Stomach (tissue), 8 donors: ENCODE measurements at regions not wholly inside any gene's neighbourhood (a gene's known extent, or its start where the extent isn't known, plus 50 kb on each side); places are given as distances from the start of the nearest gene placed in this dataset.

Experiments
- DNase-seq, 2 donors: peaks; one replicate each; pipeline versions ENCODE4 v3.0.0 to v3.0.0-alpha.2; 2013 to 2019
- H3K27ac ChIP-seq, 5 donors: fragments of 200-600 bp in 4 of 5; sonication (generic) in 4 of 5; one replicate each; pipeline ENCODE4 v1.5.1; 2013 to 2019; ENCODE audit warnings: mild to moderate bottlenecking in 1 of 5, moderate library complexity in 1 of 5
- H3K27me3 ChIP-seq, 3 donors: fragments of 200-600 bp; sonication (generic); one replicate each; pipeline ENCODE4 v1.5.1; 2017 to 2019; ENCODE audit warnings: mixed run types in 1 of 3
- H3K36me3 ChIP-seq, 4 donors: fragments of 200-600 bp; sonication (generic); 1 replicate in 3 of 4; 2 replicates in 1 of 4; pipeline ENCODE4 v1.5.1; 2016 to 2019
- H3K4me1 ChIP-seq, 4 donors: fragments of 200-600 bp; sonication (generic); one replicate each; pipeline ENCODE4 v1.5.1; 2016 to 2019
- H3K4me3 ChIP-seq, 4 donors: fragments of 200-600 bp; sonication (generic) in 3 of 4; one replicate each; pipeline ENCODE4 v1.5.1; 2016 to 2019; ENCODE audit warnings: mild to moderate bottlenecking in 1 of 4
- H3K9me3 ChIP-seq, 4 donors: fragments of 200-600 bp; sonication (generic); one replicate each; pipeline ENCODE4 v1.5.1; 2016 to 2019
- CTCF ChIP-seq, 7 experiments: fragments of 450-650 bp in 4 of 7; fragments of 200-600 bp in 3 of 7; sonication (generic) in 3 of 7; IDR thresholded peaks; one replicate each; pipeline ENCODE4 v1.5.1; 2016 to 2019; ENCODE audit warnings: antibody characterized with exemption in 7 of 7, control low read depth in 2 of 7, mild to moderate bottlenecking in 1 of 7
- EP300 ChIP-seq: sonication (generic); formaldehyde crosslinking; IDR thresholded peaks from one replicate; pipeline ENCODE4 v1.6.1; 2017; ENCODE audit warnings: antibody characterized with exemption
- POLR2A ChIP-seq, 4 donors: fragments of 450-650 bp; IDR thresholded peaks; one replicate each; pipeline ENCODE4 v1.6.1; 2016; ENCODE audit warnings: antibody characterized with exemption in 4 of 4, control low read depth in 2 of 4, mild to moderate bottlenecking in 1 of 4, moderate library complexity in 1 of 4
- POLR2AphosphoS5 ChIP-seq, 3 donors: sonication (generic); formaldehyde crosslinking; IDR thresholded peaks; one replicate each; pipeline ENCODE4 v1.6.1; 2016; ENCODE audit warnings: antibody characterized with exemption in 3 of 3
- WGBS, 5 donors: extraction: QIAGEN DNeasy Blood & Tissue Kit in 3 of 5; methylation state at CpG; one replicate each; pipeline versions ENCODE4 v1.1.5 to v1.1.7; 2013 to 2018; 5-methylcytosine and 5-hydroxymethylcytosine counted together
- intact Hi-C: fragments of 100-400 bp; cut with DNase I; formaldehyde crosslinking; loops from one replicate; pipeline ENCODE4 v1.15.1; 2023; ENCODE audit warnings: low total_unique reads
- donor health status: healthy with polysubstance abuse.
- donor health status: Bipolar disorder and iron deficiency.
- donor health status: healthy.

- TF ChIP-seq EP300 (no peak), CTCF (IDR thresholded peaks at IDR 0.05) (no peak)
- H3K9me3 ChIP-seq: no peaks in the 10 kb centered on the region
- no peak for DNase-seq
- H3K27me3 ChIP-seq: no peaks in the 10 kb centered on the region
- peaks cover 0 to 9% (median 7%) of the 10 kb centered on the region in 4 donors for H3K4me1 ChIP-seq
- no peak overlapping the region for H3K4me3 ChIP-seq
- intact Hi-C loops: no loop called here
- H3K36me3 ChIP-seq: no peaks in the 10 kb centered on the region
- no peak overlapping the region for H3K27ac ChIP-seq
- WGBS, 5 donors: 76 to 89% (median 81%) methylated on average over 2 of the region's 2 CpGs
These were observed 358.6 kb upstream of the LYPLAL1 start for GRCh38 chr1:218815076-218815475.

- WGBS, 5 donors: 64 to 69% (median 64%) methylated on average over 4 of the region's 4 CpGs
- Histone ChIP-seq H3K4me1 (peaks cover 0 to 9% (median 7%) of the 10 kb centered on the region in 4 donors), H3K27ac (peak overlapping the region in 1 of 5 donors; percentile 3), H3K9me3 (no peaks in the 10 kb centered on the region), H3K27me3 (no peaks in the 10 kb centered on the region), H3K4me3 (no peak overlapping the region), H3K36me3 (no peaks in the 10 kb centered on the region)
- DNase-seq: no peak
- intact Hi-C loops: no loop called here
- TF ChIP-seq EP300: no peak
- TF ChIP-seq CTCF (IDR thresholded peaks at IDR 0.05): no peak
- no peak for TF ChIP-seq POLR2A (IDR thresholded peaks at IDR 0.05)
- TF ChIP-seq POLR2AphosphoS5 (IDR thresholded peaks at IDR 0.05): no peak
These were observed 356.6 kb upstream of the LYPLAL1 start for GRCh38 chr1:218817071-218817470.

- intact Hi-C loops: no loop called here
- TF ChIP-seq POLR2A (IDR thresholded peaks at IDR 0.05) (no peak), EP300 (no peak), POLR2AphosphoS5 (IDR thresholded peaks at IDR 0.05) (no peak), CTCF (IDR thresholded peaks at IDR 0.05) (no peak)
- Histone ChIP-seq H3K9me3 (no peaks in the 10 kb centered on the region), H3K4me3 (no peak overlapping the region), H3K27me3 (no peaks in the 10 kb centered on the region), H3K27ac (peak overlapping the region in 2 of 5 donors; percentile 3 to 8), H3K4me1 (peaks cover 0 to 9% (median 7%) of the 10 kb centered on the region in 4 donors), H3K36me3 (no peaks in the 10 kb centered on the region)
- peak in 1 of 2 donors; percentile 33 for DNase-seq
- WGBS, 5 donors: 39 to 49% (median 43%) methylated on average over 8 of the region's 8 CpGs
These were observed 355.8 kb upstream of the LYPLAL1 start for GRCh38 chr1:218817691-218818465.

- no peak overlapping the region for H3K27ac ChIP-seq
- H3K27me3 ChIP-seq: no peaks in the 10 kb centered on the region
- no peak overlapping the region for H3K4me3 ChIP-seq
- TF ChIP-seq POLR2AphosphoS5 (IDR thresholded peaks at IDR 0.05): no peak
- TF ChIP-seq EP300: no peak
- no peak for TF ChIP-seq CTCF (IDR thresholded peaks at IDR 0.05)
- TF ChIP-seq POLR2A (IDR thresholded peaks at IDR 0.05): no peak
- H3K9me3 ChIP-seq: no peaks in the 10 kb centered on the region
- DNase-seq: no peak
- intact Hi-C loops: no loop called here
- H3K36me3 ChIP-seq: no peaks in the 10 kb centered on the region
- WGBS, 5 donors: 58 to 78% (median 72%) methylated on average over 4 of the region's 4 CpGs
- H3K4me1 ChIP-seq: no peaks in the 10 kb centered on the region
These were observed 350.3 kb upstream of the LYPLAL1 start for GRCh38 chr1:218823291-218823900.
